MG63 (cell line): ENCODE measurements at regions not wholly inside any gene's neighbourhood (a gene's known extent, or its start where the extent isn't known, plus 50 kb on each side); places are given as distances from the start of the nearest gene placed in this dataset.

Experiments used
- DNase-seq: peaks from one replicate; pipeline ENCODE4 v3.0.0-alpha.2; 2020
- H3K27me3 ChIP-seq: fragments of 250-450 bp; sonication (Bioruptor Pico); 2 replicates; pipeline ENCODE4 v1.5.1; 2020; ENCODE audit warnings: mild to moderate bottlenecking, moderate library complexity
- H3K36me3 ChIP-seq: fragments of 250-450 bp; sonication (Bioruptor Pico); 2 replicates; pipeline ENCODE4 v1.5.1; 2020; ENCODE audit warnings: mild to moderate bottlenecking, moderate library complexity
- H3K4me3 ChIP-seq: fragments of 250-450 bp; sonication (Bioruptor Pico); 2 replicates; pipeline ENCODE4 v1.5.1; 2020; ENCODE audit warnings: mild to moderate bottlenecking, moderate library complexity
- H3K9me3 ChIP-seq: fragments of 250-450 bp; sonication (Bioruptor Pico); 2 replicates; pipeline ENCODE4 v1.5.1; 2020; ENCODE audit warnings: mild to moderate bottlenecking, moderate library complexity

DNA sequence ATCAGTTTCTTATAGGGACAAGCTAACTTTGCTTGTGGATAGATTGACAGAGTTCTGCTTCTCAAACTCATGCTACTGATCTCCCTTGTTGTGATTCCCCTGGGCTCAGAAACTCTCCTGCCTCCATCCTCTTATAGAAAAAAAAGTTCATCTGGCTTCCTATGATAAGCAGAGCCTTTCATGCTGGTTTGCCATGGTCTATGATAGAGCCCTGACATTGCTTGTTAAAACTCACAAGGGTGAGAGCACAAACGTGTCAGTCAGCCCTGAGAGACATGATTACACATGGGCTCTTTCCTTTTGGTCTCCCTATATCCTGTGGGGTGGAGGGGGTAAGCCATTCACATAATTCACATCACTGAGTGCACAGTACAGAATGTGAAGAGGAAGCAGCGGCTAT lies 121.8 kb downstream of the TDRD15 start:
- DNase-seq = no peak
- H3K4me3 ChIP-seq = no peak overlapping the region
- H3K27me3 ChIP-seq = no peaks in the 10 kb centered on the region
- H3K9me3 ChIP-seq = no peaks in the 10 kb centered on the region
- H3K36me3 ChIP-seq = no peaks in the 10 kb centered on the region

DNA sequence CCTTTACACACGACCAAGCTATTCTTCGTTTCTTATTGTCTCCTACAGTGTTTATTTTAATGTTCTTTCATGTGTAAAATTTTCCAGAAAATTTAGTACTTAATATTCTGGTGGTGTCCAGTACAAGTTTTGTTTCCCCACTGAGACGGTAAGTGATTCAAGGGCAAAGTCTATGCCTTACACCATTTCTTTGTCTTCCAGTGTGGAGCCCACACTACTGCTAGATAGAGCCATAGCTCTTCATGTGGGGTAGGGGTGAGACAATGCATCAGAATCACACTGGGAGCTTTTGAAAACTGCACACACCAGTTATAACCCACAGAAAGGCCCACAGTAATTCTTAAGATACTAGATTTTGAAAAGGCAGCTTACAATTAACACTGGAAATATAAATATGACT lies 125.6 kb downstream of the TDRD15 start:
- no peak for DNase-seq
- Histone ChIP-seq H3K36me3 (no peaks in the 10 kb centered on the region), H3K27me3 (no peaks in the 10 kb centered on the region), H3K9me3 (no peaks in the 10 kb centered on the region), H3K4me3 (no peak overlapping the region)

DNA sequence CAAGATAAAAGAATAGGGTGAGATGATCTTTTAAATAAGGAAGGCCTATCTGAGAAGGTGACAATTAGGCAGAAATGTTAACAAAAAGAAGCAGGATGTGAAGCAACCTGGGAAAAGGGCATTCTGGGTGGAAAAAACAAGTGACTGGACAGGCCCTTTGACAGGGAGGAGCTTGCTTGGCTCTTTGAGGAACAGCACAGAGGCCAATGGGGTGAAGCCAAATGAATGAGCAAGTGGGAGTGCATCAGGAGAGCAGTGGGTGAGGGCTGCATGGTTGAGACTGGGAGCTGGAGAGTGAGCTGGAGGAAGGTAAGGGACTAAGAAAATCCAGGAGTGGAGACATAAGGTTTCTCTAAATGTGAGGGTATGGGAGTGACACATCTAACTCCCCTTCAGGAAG lies 126.9 kb downstream of the TDRD15 start:
- no peaks in the 10 kb centered on the region for H3K36me3 ChIP-seq
- H3K4me3 ChIP-seq = no peak overlapping the region
- DNase-seq = no peak
- H3K9me3 ChIP-seq = no peaks in the 10 kb centered on the region
- no peaks in the 10 kb centered on the region for H3K27me3 ChIP-seq

DNA sequence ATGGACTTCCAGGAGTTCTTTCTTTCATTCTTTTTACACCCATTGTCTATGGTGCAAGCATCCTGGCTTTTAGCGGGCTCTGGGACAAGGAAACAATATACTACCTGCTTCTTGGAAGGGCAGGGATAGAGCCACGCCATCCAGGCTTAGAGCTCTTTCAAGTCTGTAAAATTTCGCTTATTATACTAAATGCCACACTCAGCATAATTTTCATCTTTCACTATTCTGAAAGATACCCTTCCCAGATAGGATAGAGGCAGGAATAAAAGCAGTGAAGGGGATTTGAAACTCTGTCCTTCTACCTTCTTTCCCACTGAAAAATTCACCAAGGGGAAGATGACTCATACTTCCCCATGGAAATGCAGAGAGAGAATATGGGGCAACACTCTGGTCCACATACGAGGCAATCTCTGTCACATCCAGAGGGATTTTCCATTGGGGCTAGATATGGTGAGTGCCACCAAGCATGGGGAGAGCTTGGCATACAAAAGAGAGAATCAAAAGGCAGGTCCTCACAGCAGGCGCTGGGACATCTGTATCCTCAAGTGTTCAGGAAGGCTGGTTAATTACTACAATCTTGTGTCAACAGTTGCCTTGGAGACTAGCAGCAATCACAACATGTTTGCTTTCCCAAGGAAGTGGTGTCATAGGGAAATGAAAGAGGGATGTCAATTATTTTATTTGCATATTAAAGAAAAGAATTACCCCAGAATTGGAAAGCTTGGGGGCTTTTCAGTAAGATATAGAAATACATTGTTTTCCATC lies 127.6 kb downstream of the TDRD15 start:
- Histone ChIP-seq H3K4me3 (no peak overlapping the region), H3K36me3 (no peaks in the 10 kb centered on the region), H3K27me3 (no peaks in the 10 kb centered on the region), H3K9me3 (no peaks in the 10 kb centered on the region)
- DNase-seq = no peak

DNA sequence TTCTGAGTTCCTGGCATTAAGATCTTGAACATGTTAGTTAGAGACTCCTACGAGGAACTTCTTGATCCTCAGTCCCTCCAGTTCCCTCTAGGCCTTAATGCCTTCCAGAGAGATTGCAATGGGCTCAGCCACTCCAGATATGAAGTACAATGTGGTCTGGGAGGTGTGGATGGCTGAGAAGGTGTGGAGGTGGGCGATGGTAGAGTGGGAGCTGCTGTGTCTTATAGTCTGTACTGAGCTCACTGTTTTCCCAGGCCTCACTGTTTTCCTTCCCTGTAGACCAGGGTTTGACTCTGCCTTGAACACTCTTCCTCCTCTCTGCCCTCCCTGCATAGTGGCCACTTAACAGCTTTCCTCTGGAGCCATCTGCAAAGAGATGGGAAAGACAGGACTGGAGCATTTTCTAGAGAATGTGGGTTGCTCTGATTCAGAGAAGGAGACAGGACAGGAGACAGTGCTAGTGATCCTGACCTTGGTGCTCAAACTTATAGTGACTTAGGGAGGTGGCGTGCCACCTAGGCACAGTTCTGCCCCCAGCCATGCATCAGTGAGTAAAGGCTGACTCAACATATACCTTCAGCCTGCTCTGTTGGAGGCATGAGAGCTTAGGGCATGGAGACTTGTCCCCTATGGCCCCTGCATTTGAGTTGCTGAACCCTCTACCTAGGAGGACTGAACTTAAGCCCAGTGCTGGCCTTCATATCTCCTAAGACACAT lies 129.7 kb downstream of the TDRD15 start:
- DNase-seq = no peak
- Histone ChIP-seq H3K9me3 (no peaks in the 10 kb centered on the region), H3K27me3 (no peaks in the 10 kb centered on the region), H3K36me3 (no peaks in the 10 kb centered on the region), H3K4me3 (no peak overlapping the region)

DNA sequence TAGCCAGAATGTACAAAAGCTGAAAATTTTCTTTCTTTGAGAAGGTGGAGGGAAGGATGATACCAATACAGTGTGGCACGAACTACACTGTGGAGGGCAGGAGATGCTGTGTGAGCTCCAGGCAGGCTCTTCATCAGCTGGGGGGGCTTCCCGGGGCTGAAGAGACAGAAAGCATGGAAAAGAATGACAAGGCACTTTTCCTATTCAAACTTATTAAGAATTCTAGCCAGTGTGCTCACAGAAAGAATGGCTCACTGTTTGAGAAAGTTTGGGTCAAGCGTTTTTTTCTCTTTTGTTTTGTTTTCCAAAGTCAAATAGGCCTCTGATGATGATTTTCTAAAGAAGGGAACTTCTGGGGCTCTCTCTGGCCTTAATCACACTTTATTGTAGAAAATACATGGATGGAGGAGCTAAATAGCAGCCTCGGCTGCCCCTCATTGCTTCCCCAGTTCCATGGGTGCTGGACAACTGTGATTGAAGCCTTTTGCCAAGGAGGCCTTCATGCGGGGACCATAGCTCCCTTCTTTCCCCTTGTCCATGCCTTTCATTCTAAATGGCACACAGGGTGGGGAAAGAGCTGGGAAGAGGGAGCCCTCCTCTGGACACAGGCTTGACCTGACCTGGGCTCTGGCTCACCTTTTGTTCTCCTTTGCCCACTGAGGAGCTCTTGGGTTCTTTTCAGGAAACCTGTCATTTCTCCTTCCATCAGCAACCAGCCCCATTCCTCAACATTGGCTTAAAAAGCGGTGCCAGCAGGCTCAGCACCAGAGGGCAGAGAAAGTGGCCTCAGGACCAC lies 130.6 kb downstream of the TDRD15 start:
- Histone ChIP-seq H3K4me3 (no peak overlapping the region), H3K27me3 (no peaks in the 10 kb centered on the region), H3K9me3 (no peaks in the 10 kb centered on the region), H3K36me3 (no peaks in the 10 kb centered on the region)
- no peak for DNase-seq

DNA sequence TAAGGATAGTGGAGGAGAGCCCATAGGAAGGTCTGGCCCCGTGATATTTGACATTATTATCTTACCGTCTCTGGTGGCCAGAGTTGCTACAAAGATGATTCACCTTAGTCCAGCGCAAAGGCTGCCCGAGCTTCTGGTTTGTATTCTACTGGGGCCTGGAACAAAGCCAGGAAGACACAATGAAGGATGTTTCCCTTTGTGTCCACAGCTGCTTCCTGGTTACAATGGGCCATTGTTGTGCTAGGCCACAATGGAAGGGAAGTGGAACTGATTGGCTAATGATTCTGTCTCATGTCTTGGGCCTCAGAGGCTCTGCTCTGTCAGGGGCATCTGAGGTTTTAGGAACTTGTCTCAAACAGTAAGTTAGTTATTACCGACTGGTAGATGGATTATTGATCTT lies 132.2 kb downstream of the TDRD15 start:
- H3K9me3 ChIP-seq = no peaks in the 10 kb centered on the region
- no peak for DNase-seq
- no peaks in the 10 kb centered on the region for H3K36me3 ChIP-seq
- H3K27me3 ChIP-seq = no peaks in the 10 kb centered on the region
- no peak overlapping the region for H3K4me3 ChIP-seq

DNA sequence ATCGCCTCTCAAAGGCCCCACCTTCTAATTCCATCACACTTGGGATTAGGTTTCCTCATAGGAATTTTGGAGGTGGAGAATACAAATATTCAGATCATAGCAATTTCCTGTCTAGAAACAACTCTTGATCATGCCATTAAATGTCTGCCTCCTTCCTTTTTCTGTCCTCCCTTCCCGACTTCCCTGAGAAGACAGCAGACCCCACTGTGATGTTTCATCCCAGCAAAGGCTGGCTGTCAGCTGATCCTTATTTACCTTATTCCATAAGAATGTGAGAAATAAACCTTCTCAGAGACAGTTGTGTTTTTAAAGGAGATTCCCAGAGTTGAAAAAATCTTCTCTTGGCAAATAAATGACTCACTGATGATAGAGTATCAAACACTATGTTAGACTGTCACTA lies 133.9 kb downstream of the TDRD15 start:
- no peaks in the 10 kb centered on the region; the same call in 1 of the 2 replicates for H3K27me3 ChIP-seq
- DNase-seq = no peak

DNA sequence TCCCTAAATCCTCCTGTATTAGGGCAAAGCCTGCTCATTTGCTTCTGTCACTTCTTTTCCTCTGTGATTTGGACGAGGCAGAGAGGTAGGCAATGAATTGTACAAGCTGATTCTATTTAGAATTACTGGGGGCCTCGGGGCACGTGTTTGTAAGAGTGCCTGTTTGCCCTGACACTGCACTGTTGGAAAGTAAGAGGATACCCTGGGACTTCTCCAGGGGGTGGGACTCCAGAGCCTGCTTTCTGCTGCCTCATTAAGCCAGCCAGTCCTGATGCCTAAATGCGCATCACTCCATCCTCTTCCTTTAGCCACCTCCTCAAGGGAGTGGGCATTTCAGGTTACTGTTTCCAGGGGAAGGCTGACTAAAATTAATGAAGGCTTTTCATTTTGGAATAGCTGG lies 134.3 kb downstream of the TDRD15 start:
- H3K9me3 ChIP-seq = no peaks in the 10 kb centered on the region
- H3K27me3 ChIP-seq = no peaks in the 10 kb centered on the region; the same call in 1 of the 2 replicates
- no peak for DNase-seq
- no peaks in the 10 kb centered on the region for H3K36me3 ChIP-seq
- no peak overlapping the region for H3K4me3 ChIP-seq

More for the DNA sequence above, 133.9 kb downstream of the TDRD15 start:
- no peaks in the 10 kb centered on the region for H3K9me3 ChIP-seq
- H3K4me3 ChIP-seq = no peak overlapping the region
- H3K36me3 ChIP-seq = no peaks in the 10 kb centered on the region

DNA sequence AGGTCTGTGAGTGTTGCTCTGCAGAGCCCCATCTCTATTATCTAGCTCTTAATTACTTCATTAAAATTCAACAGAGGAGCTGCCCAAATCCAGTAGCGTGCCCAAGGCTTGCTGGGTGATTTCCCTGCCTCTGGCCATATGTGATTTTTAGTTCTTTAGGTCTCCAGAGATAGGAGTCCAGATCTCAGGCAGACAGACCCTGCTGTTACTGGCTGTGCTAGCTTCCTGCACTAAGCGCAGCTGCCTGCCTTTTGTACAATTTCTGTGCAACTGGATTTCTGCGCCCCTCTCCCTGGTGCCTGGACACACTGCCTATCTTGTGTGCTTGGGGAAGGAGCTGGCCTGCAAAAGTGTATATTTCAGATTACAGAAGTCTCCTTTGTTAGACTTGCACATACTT lies 136.5 kb downstream of the TDRD15 start:
- no peaks in the 10 kb centered on the region; the same call in 1 of the 2 replicates for H3K27me3 ChIP-seq
- no peaks in the 10 kb centered on the region for H3K36me3 ChIP-seq
- no peak for DNase-seq
- no peaks in the 10 kb centered on the region for H3K9me3 ChIP-seq
- H3K4me3 ChIP-seq = no peak overlapping the region

DNA sequence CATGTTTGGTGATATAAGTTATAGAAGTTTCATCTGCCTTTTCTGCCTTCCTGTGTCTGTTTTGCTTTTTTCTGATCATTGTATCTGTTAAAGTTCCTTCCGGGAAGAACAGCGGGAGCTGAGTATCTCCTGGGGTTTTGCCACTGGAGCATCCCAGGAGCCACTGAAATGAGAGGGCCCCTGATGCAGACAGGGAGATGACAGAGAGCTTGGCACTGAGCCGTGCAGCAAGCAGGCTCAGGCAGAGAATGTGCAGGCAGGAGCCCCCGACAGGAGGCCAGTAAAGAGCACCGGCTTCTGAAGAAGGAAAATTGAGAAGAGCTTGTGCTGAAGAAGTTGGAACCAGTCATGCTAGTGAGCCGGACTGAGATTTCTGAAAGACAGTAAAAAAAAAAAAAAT lies 137.8 kb downstream of the TDRD15 start:
- no peak overlapping the region for H3K4me3 ChIP-seq
- DNase-seq = no peak
- no peaks in the 10 kb centered on the region for H3K36me3 ChIP-seq
- no peaks in the 10 kb centered on the region for H3K9me3 ChIP-seq
- no peaks in the 10 kb centered on the region; the same call in 1 of the 2 replicates for H3K27me3 ChIP-seq

DNA sequence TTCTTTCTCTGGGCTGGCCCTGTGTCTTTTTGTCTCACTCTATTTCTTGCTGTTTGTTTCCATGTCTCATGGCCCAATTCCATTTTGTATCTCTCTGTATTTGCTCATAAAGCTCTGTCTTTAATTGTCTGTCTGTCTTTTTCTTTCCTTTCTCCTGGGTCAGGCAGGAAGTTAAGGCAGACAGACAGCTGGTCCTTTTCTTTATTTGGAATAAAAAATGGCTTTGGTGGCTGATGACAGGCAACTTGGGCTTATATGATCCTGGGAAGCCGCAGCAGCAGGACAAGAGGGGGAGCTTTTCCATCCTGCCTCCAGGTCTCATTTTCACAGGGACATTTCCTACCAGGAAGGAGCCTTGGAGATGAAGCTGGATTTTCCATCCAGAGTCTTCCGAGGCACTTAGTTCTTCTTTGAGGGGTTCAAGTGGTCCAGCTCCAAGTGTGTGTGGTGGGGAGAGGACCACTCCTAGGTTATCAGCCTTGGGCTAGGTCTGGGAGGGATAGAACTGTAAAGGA lies 138.7 kb downstream of the TDRD15 start:
- Histone ChIP-seq H3K36me3 (no peaks in the 10 kb centered on the region), H3K9me3 (no peaks in the 10 kb centered on the region)

DNA sequence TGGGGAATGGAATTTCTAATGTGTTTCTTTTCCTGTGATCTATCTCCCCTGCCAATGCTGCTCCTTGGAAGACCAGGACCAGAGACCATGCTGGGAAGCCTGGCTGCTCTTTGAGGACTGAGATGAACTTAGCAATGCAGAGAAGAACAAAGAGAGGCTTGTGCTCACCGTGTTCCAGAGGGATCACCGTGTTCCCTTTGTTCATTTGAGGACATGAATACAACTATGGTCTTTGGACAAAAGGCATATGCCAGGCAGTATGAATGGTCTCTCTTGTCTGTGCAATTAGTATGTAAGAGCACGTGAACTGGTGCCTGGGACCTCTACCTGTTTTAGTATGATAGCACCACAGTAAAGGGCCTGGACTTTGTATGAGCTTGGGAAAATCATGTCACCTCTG lies 139.9 kb downstream of the TDRD15 start:
- Histone ChIP-seq H3K9me3 (no peaks in the 10 kb centered on the region), H3K27me3 (no peaks in the 10 kb centered on the region; the same call in 1 of the 2 replicates), H3K4me3 (no peak overlapping the region), H3K36me3 (no peaks in the 10 kb centered on the region)
- no peak for DNase-seq

More for the DNA sequence above, 138.7 kb downstream of the TDRD15 start:
- Histone ChIP-seq H3K27me3 (no peaks in the 10 kb centered on the region; the same call in 1 of the 2 replicates), H3K4me3 (no peak overlapping the region)
- no peak for DNase-seq

DNA sequence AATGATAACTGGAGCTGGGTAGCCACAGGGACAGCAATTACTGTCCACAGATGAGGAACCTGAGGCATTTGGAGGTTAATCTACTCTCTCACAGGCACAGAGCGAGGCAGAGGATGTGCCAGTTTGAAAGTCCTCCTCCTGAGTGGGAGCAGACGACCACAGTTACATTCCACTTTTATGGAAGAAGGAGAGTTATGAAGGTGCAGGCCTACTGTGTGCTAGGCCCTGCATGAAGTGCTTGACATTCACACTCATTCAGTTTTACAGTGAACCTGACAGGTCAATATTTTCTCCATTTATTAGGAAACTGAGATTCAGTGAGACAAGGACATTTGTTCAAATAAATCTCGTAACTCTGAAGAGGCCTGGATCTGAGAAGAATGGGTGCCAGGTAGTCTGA lies 142.0 kb downstream of the TDRD15 start:
- H3K36me3 ChIP-seq = no peaks in the 10 kb centered on the region
- no peak for DNase-seq
- no peak overlapping the region for H3K4me3 ChIP-seq

DNA sequence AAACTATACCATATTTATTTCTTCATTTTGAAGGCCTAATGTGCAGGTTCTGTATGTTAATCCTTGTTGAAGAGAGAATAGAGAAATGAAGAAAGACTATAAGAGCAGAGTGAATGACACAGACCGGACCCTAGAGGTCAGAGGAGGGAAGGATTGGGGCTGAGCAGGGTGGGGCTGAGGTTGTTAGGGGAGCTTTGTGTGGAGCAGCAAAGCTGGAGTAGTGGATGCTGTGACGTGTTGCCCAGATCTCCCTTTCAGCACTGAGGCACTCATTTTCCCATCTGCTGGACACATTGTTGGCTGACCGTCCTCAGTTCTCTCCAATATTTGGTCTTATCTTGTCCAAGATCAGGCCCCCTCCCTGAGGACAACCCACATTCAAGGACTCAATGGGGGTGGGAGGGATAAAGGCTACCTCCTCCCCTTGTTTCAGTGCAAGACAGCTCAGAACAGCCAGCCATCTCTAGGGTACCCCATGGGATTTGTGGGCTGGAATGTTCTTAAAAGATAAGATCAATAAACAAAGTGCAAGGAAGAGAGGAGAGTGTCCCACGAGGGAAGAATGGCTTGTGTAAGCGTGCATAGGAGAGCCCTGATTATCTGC lies 143.6 kb downstream of the TDRD15 start:
- Histone ChIP-seq H3K9me3 (no peaks in the 10 kb centered on the region), H3K27me3 (no peaks in the 10 kb centered on the region; the same call in 1 of the 2 replicates), H3K4me3 (no peak overlapping the region), H3K36me3 (no peaks in the 10 kb centered on the region)
- DNase-seq = no peak

More for the DNA sequence above, 142.0 kb downstream of the TDRD15 start:
- Histone ChIP-seq H3K9me3 (no peaks in the 10 kb centered on the region), H3K27me3 (no peaks in the 10 kb centered on the region; the same call in 1 of the 2 replicates)

DNA sequence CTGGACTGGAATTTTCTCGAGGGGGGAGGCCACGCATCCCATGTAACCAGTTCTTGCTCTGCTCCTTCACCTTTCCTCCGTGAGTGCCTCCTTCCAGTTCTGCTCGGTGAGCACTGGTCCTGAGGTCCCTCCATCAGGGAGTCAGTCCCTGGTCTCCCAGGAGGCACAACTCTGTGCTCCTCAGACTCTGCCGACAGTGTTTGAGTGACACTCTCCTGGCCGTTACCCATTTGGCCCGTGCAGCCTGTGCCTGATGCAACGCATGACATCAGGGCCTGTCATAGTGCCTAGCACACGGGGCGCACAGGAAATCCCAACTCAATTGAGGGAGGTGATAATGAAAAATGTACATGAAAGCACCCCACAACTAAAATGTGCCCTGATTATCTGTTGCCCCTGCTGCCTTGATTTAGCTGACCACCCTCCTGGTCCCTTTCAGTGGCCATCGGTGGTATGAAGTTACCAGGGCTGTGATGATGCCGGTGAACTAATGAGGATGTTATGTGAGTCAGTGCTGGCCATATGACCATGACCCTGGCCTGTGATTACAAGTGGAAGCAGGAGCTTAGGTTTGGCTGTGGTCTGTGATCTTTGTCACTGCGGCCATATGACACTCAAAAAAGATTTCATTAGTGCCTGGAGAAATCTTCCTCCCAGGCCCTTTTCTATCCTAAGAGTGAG lies 144.6 kb downstream of the TDRD15 start:
- Histone ChIP-seq H3K27me3 (no peaks in the 10 kb centered on the region), H3K36me3 (no peaks in the 10 kb centered on the region), H3K9me3 (no peaks in the 10 kb centered on the region), H3K4me3 (no peak overlapping the region)
- no peak for DNase-seq
